C4-2B (cell line): ENCODE measurements at regions not wholly inside any gene's neighbourhood (a gene's known extent, or its start where the extent isn't known, plus 50 kb on each side); places are given as distances from the start of the nearest gene placed in this dataset.

ENCODE experiments used
- ZFX ChIP-seq: fragments of 450-650 bp; IDR thresholded peaks from 2 replicates; pipeline ENCODE4 v1.6.1; 2017
- TF ChIP-seq, protein P1 (sequence below): fragments of 450-650 bp; conservative IDR thresholded peaks from 2 replicates; pipeline ENCODE4 v1.5.1; 2017; ENCODE audit warnings: mild to moderate bottlenecking

GRCh38 chr4:11495818-11496217 lies 67.1 kb upstream of the HS3ST1 start:
- TF ChIP-seq, protein P1, sequence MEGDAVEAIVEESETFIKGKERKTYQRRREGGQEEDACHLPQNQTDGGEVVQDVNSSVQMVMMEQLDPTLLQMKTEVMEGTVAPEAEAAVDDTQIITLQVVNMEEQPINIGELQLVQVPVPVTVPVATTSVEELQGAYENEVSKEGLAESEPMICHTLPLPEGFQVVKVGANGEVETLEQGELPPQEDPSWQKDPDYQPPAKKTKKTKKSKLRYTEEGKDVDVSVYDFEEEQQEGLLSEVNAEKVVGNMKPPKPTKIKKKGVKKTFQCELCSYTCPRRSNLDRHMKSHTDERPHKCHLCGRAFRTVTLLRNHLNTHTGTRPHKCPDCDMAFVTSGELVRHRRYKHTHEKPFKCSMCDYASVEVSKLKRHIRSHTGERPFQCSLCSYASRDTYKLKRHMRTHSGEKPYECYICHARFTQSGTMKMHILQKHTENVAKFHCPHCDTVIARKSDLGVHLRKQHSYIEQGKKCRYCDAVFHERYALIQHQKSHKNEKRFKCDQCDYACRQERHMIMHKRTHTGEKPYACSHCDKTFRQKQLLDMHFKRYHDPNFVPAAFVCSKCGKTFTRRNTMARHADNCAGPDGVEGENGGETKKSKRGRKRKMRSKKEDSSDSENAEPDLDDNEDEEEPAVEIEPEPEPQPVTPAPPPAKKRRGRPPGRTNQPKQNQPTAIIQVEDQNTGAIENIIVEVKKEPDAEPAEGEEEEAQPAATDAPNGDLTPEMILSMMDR, result no peak
- TF ChIP-seq ZFX, result no peak
